H9 (cell line): ENCODE measurements at regions not wholly inside any gene's neighbourhood (a gene's known extent, or its start where the extent isn't known, plus 50 kb on each side); places are given as distances from the start of the nearest gene placed in this dataset.

ENCODE experiments used
- DNase-seq: peaks from one replicate; pipeline ENCODE4 v3.0.0-alpha.2; 2017
- H2AFZ ChIP-seq: one replicate; pipeline ENCODE4 v1.6.1; 2013; ENCODE audit warnings: mild to moderate bottlenecking, low read length, control low read depth, moderate library complexity
- H2AK5ac ChIP-seq: 2 replicates; pipeline ENCODE4 v1.6.1; 2013; ENCODE audit warnings: low read length, control low read depth, mixed read lengths; ENCODE audit not compliant: insufficient read length
- H2BK120ac ChIP-seq: one replicate; pipeline ENCODE4 v1.6.1; 2013; ENCODE audit warnings: low read depth, mild to moderate bottlenecking, low read length, control low read depth, inconsistent platforms; ENCODE audit not compliant: poor library complexity, severe bottlenecking
- H2BK12ac ChIP-seq: 2 replicates; pipeline ENCODE4 v1.6.1; 2013; ENCODE audit warnings: low read length, control low read depth, mixed read lengths, low read depth; ENCODE audit not compliant: insufficient read length
- H2BK15ac ChIP-seq: 2 replicates; pipeline ENCODE4 v1.6.1; 2013; ENCODE audit warnings: low read depth, low read length, control low read depth
- H2BK20ac ChIP-seq: one replicate; pipeline ENCODE4 v1.6.1; 2013; ENCODE audit warnings: low read depth, mild to moderate bottlenecking, low read length, control low read depth, inconsistent platforms; ENCODE audit not compliant: poor library complexity, severe bottlenecking
- H2BK5ac ChIP-seq: 2 replicates; pipeline ENCODE4 v1.6.1; 2013; ENCODE audit warnings: low read length, control low read depth, mixed read lengths; ENCODE audit not compliant: insufficient read length
- H3K14ac ChIP-seq: 2 replicates; pipeline ENCODE4 v1.6.1; 2013; ENCODE audit warnings: low read length, control low read depth; ENCODE audit not compliant: insufficient read depth
- H3K18ac ChIP-seq: 2 replicates; pipeline ENCODE4 v1.6.1; 2013; ENCODE audit warnings: low read depth, mild to moderate bottlenecking, mixed read lengths, low read length, control low read depth; ENCODE audit not compliant: insufficient read length
- H3K23ac ChIP-seq: 2 replicates; pipeline ENCODE4 v1.6.1; 2013; ENCODE audit warnings: low read length, control low read depth, mixed read lengths, low read depth; ENCODE audit not compliant: insufficient read length
- H3K23me2 ChIP-seq: 2 replicates; pipeline ENCODE4 v1.6.1; 2013; ENCODE audit warnings: low read depth, mild to moderate bottlenecking, mixed read lengths, low read length, control low read depth; ENCODE audit not compliant: insufficient read length, poor library complexity, severe bottlenecking
- H3K27ac ChIP-seq: 2 replicates; pipeline ENCODE4 v1.5.1; 2013; ENCODE audit warnings: low read length, control low read depth, mixed read lengths, low read depth; ENCODE audit not compliant: insufficient read length
- H3K27me3 ChIP-seq: 2 replicates; pipeline ENCODE4 v1.6.1; 2013; ENCODE audit warnings: low read length, control low read depth, inconsistent platforms; ENCODE audit not compliant: insufficient read depth
- H3K4ac ChIP-seq: 2 replicates; pipeline ENCODE4 v1.6.1; 2013; ENCODE audit warnings: low read depth, mild to moderate bottlenecking, control low read depth, inconsistent platforms, low read length, moderate library complexity
- H3K4me1 ChIP-seq: 2 replicates; pipeline ENCODE4 v1.6.1; 2013; ENCODE audit warnings: low read length, control low read depth, inconsistent platforms; ENCODE audit not compliant: insufficient read depth
- H3K4me2 ChIP-seq: 2 replicates; pipeline ENCODE4 v1.6.1; 2013; ENCODE audit warnings: low read length, control low read depth, mixed read lengths; ENCODE audit not compliant: insufficient read length, insufficient read depth
- H3K56ac ChIP-seq: 2 replicates; pipeline ENCODE4 v1.6.1; 2013; ENCODE audit warnings: low read depth, mild to moderate bottlenecking, mixed read lengths, low read length, control low read depth; ENCODE audit not compliant: insufficient read length
- H3K79me1 ChIP-seq: 2 replicates; pipeline ENCODE4 v1.6.1; 2013; ENCODE audit warnings: low read depth, mild to moderate bottlenecking, moderate library complexity, low read length, control low read depth, inconsistent platforms; ENCODE audit not compliant: insufficient read depth, poor library complexity, severe bottlenecking
- H3K79me2 ChIP-seq: 2 replicates; pipeline ENCODE4 v1.6.1; 2013; ENCODE audit warnings: low read length, control low read depth, inconsistent platforms; ENCODE audit not compliant: insufficient read depth
- H3K9ac ChIP-seq: 2 replicates; pipeline ENCODE4 v1.6.1; 2013; ENCODE audit warnings: low read length, control low read depth, mixed read lengths; ENCODE audit not compliant: insufficient read length; ENCODE audit errors: extremely low read depth
- H3K9me3 ChIP-seq: one replicate; pipeline ENCODE4 v1.6.1; 2013; ENCODE audit warnings: low read depth, low read length, inconsistent platforms; ENCODE audit not compliant: control insufficient read depth
- H3T11ph ChIP-seq: one replicate; pipeline ENCODE4 v1.6.1; 2013; ENCODE audit warnings: mild to moderate bottlenecking, low read length, control low read depth, inconsistent platforms
- H4K20me1 ChIP-seq: one replicate; pipeline ENCODE4 v1.6.1; 2013; ENCODE audit not compliant: control insufficient read depth, insufficient read length, insufficient read depth
- H4K5ac ChIP-seq: 2 replicates; pipeline ENCODE4 v1.6.1; 2013; ENCODE audit warnings: low read depth, mild to moderate bottlenecking, mixed read lengths, low read length, control low read depth; ENCODE audit not compliant: insufficient read length
- H4K8ac ChIP-seq: replicated peaks from 2 replicates; pipeline ENCODE4 v1.6.1; 2013; ENCODE audit warnings: low read length, control low read depth, mixed read lengths, low read depth; ENCODE audit not compliant: insufficient read length
- H4K91ac ChIP-seq: 2 replicates; pipeline ENCODE4 v1.6.1; 2013; ENCODE audit warnings: low read depth, mild to moderate bottlenecking, moderate library complexity, mixed read lengths, low read length, control low read depth; ENCODE audit not compliant: insufficient read length
- H3K27ac Mint-ChIP-seq, 3 experiments: 2 replicates in 2 of 3; 3 replicates in 1 of 3; pipeline ENCODE4 v1.8.0; 2020 to 2021; ENCODE audit warnings: mixed read lengths in 3 of 3, mild to moderate bottlenecking in 1 of 3, moderate library complexity in 1 of 3
- H3K27me3 Mint-ChIP-seq: 2 replicates; pipeline ENCODE4 v1.8.0; 2021; ENCODE audit warnings: low read depth, mild to moderate bottlenecking, moderate library complexity, mixed read lengths
- H3K36me3 Mint-ChIP-seq, 3 experiments: 2 replicates in 2 of 3; 3 replicates in 1 of 3; pipeline ENCODE4 v1.8.0; 2020 to 2021; ENCODE audit warnings: low read depth in 3 of 3, mixed read lengths in 3 of 3; ENCODE audit not compliant: insufficient read depth in 1 of 3
- H3K4me1 Mint-ChIP-seq, 2 experiments: 2 replicates each; pipeline ENCODE4 v1.8.0; 2020; ENCODE audit warnings: mixed read lengths in 2 of 2
- H3K4me3 Mint-ChIP-seq, 2 experiments: 2 replicates in 1 of 2; 3 replicates in 1 of 2; pipeline ENCODE4 v1.8.0; 2020 to 2021; ENCODE audit warnings: mild to moderate bottlenecking in 2 of 2, mixed read lengths in 2 of 2, moderate library complexity in 1 of 2
- H3K9me3 Mint-ChIP-seq, 2 experiments: 2 replicates in 1 of 2; 3 replicates in 1 of 2; pipeline ENCODE4 v1.8.0; 2020; ENCODE audit warnings: mild to moderate bottlenecking in 2 of 2, mixed read lengths in 2 of 2, moderate library complexity in 1 of 2
- CTCF ChIP-seq: fragments of 200-600 bp; sonication (generic); conservative IDR thresholded peaks from 3 replicates; pipeline ENCODE4 v1.8.0; 2021; ENCODE audit warnings: antibody characterized with exemption, mild to moderate bottlenecking

GRCh38 chr13:60707878-60708277 lies 310.9 kb downstream of the TDRD3 start:
- Histone ChIP-seq H4K20me1 (no peaks in the 10 kb centered on the region), H2BK20ac (no peak overlapping the region), H3K27ac (no peak overlapping the region), H2AFZ (no peak overlapping the region), H3K14ac (no peak overlapping the region), H3K4me2 (no peak overlapping the region), H2BK5ac (no peak overlapping the region), H3K79me2 (no peaks in the 10 kb centered on the region), H3T11ph (no peak overlapping the region), H3K4ac (no peak overlapping the region), H3K9me3 (no peaks in the 10 kb centered on the region), H3K79me1 (no peaks in the 10 kb centered on the region), H4K91ac (no peak overlapping the region), H2BK15ac (no peak overlapping the region), H3K9ac (no peak overlapping the region), H3K18ac (no peak overlapping the region), H2BK120ac (no peak overlapping the region), H3K23ac (no peak overlapping the region), H2BK12ac (no peak overlapping the region), H4K5ac (no peak overlapping the region), H3K27me3 (no peaks in the 10 kb centered on the region), H2AK5ac (no peak overlapping the region), H4K8ac (no peak overlapping the region), H3K4me1 (peaks cover 2% of the 10 kb centered on the region; the same call in 1 of the 2 replicates), H3K23me2 (no peaks in the 10 kb centered on the region), H3K56ac (no peak overlapping the region)
- no peak overlapping the region for H3K4me3 Mint-ChIP-seq
- DNase-seq = no peak
- H3K9me3 Mint-ChIP-seq = peaks cover 5 to 7% of the 10 kb centered on the region in 2 experiments; a peak in 4 of 5 replicates
- no peaks in the 10 kb centered on the region for H3K27me3 Mint-ChIP-seq
- no peak for TF ChIP-seq CTCF
- no peak overlapping the region; a peak in 1 of 7 replicates for H3K27ac Mint-ChIP-seq
- H3K4me1 Mint-ChIP-seq = peaks cover 5 to 10% of the 10 kb centered on the region in 2 experiments
- peaks cover 3 to 9% (median 4%) of the 10 kb centered on the region in 3 experiments for H3K36me3 Mint-ChIP-seq
